SK-N-MC (cell line): ENCODE measurements at regions not wholly inside any gene's neighbourhood (a gene's known extent, or its start where the extent isn't known, plus 50 kb on each side); places are given as distances from the start of the nearest gene placed in this dataset.

Experiments used
- DNase-seq: peaks from one replicate; pipeline ENCODE4 v3.0.0-alpha.2; 2011; ENCODE audit warnings: low read depth, low spot score
- H3K27ac ChIP-seq: fragments of 200-600 bp; sonication (generic); 2 replicates; pipeline ENCODE4 v1.5.1; 2016; ENCODE audit warnings: mixed run types
- H3K36me3 ChIP-seq: fragments of 200-600 bp; sonication (generic); 2 replicates; pipeline ENCODE4 v1.6.1; 2017; ENCODE audit warnings: antibody characterized with exemption, low read length, mixed read lengths; ENCODE audit not compliant: insufficient read depth
- H3K4me3 ChIP-seq: fragments of 200-600 bp; sonication (generic); 2 replicates; pipeline ENCODE4 v1.5.1; 2016
- H3K9ac ChIP-seq: fragments of 200-600 bp; sonication (generic); 2 replicates; pipeline ENCODE4 v1.8.0; 2017; ENCODE audit warnings: mixed run types, mixed read lengths; ENCODE audit not compliant: insufficient read length
- H3K9me3 ChIP-seq: fragments of 200-600 bp; sonication (generic); 2 replicates; pipeline ENCODE4 v1.6.1; 2017; ENCODE audit warnings: low read depth, mild to moderate bottlenecking, antibody characterized with exemption, low read length, moderate library complexity, mixed read lengths
- EZH2 ChIP-seq: fragments of 200-600 bp; sonication (generic); IDR thresholded peaks from one replicate; pipeline ENCODE4 v1.6.1; 2017; ENCODE audit warnings: antibody characterized with exemption
- FOXP2 ChIP-seq: optimal IDR thresholded peaks from 2 replicates; pipeline ENCODE3; 2011; ENCODE audit warnings: mild to moderate bottlenecking, moderate library complexity; ENCODE audit not compliant: insufficient read depth; ENCODE audit errors: extremely low read length, control extremely low read depth
- POLR2AphosphoS5 ChIP-seq: IDR thresholded peaks from 2 replicates; pipeline ENCODE4 v1.6.1; 2012; ENCODE audit warnings: mild to moderate bottlenecking, low read depth, low read length, borderline replicate concordance

- Histone ChIP-seq H3K4me3 (no peak overlapping the region), H3K36me3 (no peaks in the 10 kb centered on the region), H3K9ac (no peak overlapping the region), H3K27ac (no peak overlapping the region), H3K9me3 (no peaks in the 10 kb centered on the region)
- TF ChIP-seq EZH2 (no peak), POLR2AphosphoS5 (no peak), FOXP2 (no peak)
- no peak for DNase-seq
Measured at GRCh38 chr7:10537764-10538163, 435.9 kb upstream of the PHF14 start.

DNA sequence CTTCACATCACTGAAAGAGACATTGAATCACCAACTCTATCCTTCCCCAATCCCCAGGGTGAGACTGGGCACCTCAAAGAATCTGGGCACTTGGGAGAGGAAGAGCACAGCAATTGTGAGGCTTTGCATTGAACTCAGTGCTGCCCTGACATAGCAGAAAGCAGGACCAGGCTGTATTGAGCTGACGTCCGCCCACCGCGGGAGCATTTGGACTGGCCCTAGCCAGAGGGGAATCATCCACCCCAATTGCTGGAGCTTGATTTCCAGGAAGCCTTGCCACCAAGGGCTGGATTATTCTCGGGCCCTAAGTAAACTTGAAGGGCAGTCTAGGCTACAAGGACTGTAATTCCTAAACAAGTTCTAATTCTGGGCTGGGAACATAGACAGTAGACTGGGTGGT is 416.3 kb upstream of the PHF14 start:
- DNase-seq: no peak
- H3K27ac ChIP-seq: no peak overlapping the region
- H3K36me3 ChIP-seq: no peaks in the 10 kb centered on the region
- H3K4me3 ChIP-seq: no peak overlapping the region
- H3K9ac ChIP-seq: no peak overlapping the region
- TF ChIP-seq FOXP2 (no peak), EZH2 (no peak), POLR2AphosphoS5 (no peak)
- H3K9me3 ChIP-seq: no peaks in the 10 kb centered on the region

- Histone ChIP-seq H3K36me3 (no peaks in the 10 kb centered on the region), H3K9me3 (no peaks in the 10 kb centered on the region), H3K9ac (no peak overlapping the region), H3K27ac (no peak overlapping the region), H3K4me3 (no peak overlapping the region)
- DNase-seq: no peak
- TF ChIP-seq EZH2 (no peak), POLR2AphosphoS5 (no peak), FOXP2 (no peak)
Measured at GRCh38 chr7:10560497-10560896, 413.2 kb upstream of the PHF14 start.

DNA sequence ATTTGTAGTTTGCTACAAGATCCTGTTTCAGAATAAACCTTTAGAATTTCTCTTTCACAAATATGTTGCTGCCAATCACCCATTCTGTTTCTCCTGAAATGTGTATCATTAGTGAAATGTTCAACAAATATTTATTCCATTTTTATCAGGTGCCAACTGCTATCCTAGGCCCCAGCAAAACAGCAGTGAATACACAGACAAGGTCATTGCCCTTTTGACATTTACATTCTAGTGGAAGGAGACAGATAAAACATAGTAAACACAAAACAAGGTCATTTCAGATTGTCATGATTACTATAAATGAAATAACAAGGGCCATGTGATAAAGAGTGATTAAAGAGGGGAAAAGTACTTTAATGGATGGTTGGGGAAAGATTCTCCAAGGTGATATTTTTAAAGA is 404.8 kb upstream of the PHF14 start:
- TF ChIP-seq FOXP2: no peak
- TF ChIP-seq EZH2: no peak
- TF ChIP-seq POLR2AphosphoS5: no peak
- Histone ChIP-seq H3K9me3 (no peaks in the 10 kb centered on the region), H3K9ac (no peak overlapping the region), H3K4me3 (no peak overlapping the region), H3K36me3 (no peaks in the 10 kb centered on the region), H3K27ac (no peak overlapping the region)
- DNase-seq: no peak

GRCh38 chr7:10571759-10572158 is 401.9 kb upstream of the PHF14 start:
- H3K4me3 ChIP-seq: no peak overlapping the region
- no peak overlapping the region for H3K9ac ChIP-seq
- no peak overlapping the region for H3K27ac ChIP-seq
- TF ChIP-seq FOXP2 (no peak), POLR2AphosphoS5 (no peak), EZH2 (no peak)
- H3K36me3 ChIP-seq: no peaks in the 10 kb centered on the region
- DNase-seq: no peak
- no peaks in the 10 kb centered on the region for H3K9me3 ChIP-seq

- H3K4me3 ChIP-seq: no peak overlapping the region
- H3K36me3 ChIP-seq: no peaks in the 10 kb centered on the region
- no peak overlapping the region for H3K27ac ChIP-seq
- no peaks in the 10 kb centered on the region for H3K9me3 ChIP-seq
- DNase-seq: no peak
- H3K9ac ChIP-seq: no peak overlapping the region
- no peak for TF ChIP-seq FOXP2
- no peak for TF ChIP-seq POLR2AphosphoS5
- no peak for TF ChIP-seq EZH2
Measured at GRCh38 chr7:10577866-10578374, 395.8 kb upstream of the PHF14 start.

- Histone ChIP-seq H3K9me3 (no peaks in the 10 kb centered on the region), H3K9ac (no peak overlapping the region), H3K27ac (no peak overlapping the region), H3K4me3 (no peak overlapping the region), H3K36me3 (no peaks in the 10 kb centered on the region)
- TF ChIP-seq EZH2 (no peak), FOXP2 (no peak), POLR2AphosphoS5 (no peak)
- DNase-seq: no peak
Measured at GRCh38 chr7:10579561-10579960, 394.1 kb upstream of the PHF14 start.

DNA sequence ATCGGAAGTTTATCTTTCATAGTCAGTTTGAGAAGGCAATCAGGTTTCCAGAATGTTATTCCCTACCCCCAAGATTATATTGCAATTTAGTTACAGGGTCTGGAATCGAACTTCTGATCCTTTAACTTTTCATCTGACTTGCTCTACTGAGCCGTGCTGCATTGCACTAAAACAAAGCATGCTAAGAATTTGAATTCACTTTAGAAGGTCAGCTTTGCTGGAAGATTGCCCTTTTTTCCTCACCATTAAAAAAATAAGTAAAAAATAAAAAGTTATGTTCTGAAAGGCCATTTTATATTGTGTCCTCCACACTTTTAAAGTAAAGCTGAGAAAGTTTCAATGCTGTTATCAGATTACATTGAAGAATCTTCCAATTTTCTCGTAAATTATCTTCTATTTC is 388.8 kb upstream of the PHF14 start:
- DNase-seq: no peak
- Histone ChIP-seq H3K4me3 (no peak overlapping the region), H3K9me3 (no peaks in the 10 kb centered on the region), H3K9ac (no peak overlapping the region), H3K27ac (no peak overlapping the region), H3K36me3 (no peaks in the 10 kb centered on the region)
- no peak for TF ChIP-seq EZH2
- TF ChIP-seq FOXP2: no peak
- TF ChIP-seq POLR2AphosphoS5: no peak

GRCh38 chr7:10588084-10588483 is 385.6 kb upstream of the PHF14 start:
- DNase-seq: no peak

More at GRCh38 chr7:10588084-10588483, 385.6 kb upstream of the PHF14 start:
- no peaks in the 10 kb centered on the region for H3K36me3 ChIP-seq
- H3K9me3 ChIP-seq: no peaks in the 10 kb centered on the region
- TF ChIP-seq EZH2 (no peak), FOXP2 (no peak), POLR2AphosphoS5 (no peak)
- no peak overlapping the region for H3K27ac ChIP-seq
- no peak overlapping the region for H3K9ac ChIP-seq
- no peak overlapping the region for H3K4me3 ChIP-seq
